H9 (cell line): ENCODE measurements at regions not wholly inside any gene's neighbourhood (a gene's known extent, or its start where the extent isn't known, plus 50 kb on each side); places are given as distances from the start of the nearest gene placed in this dataset.

Experiments
- DNase-seq: peaks from one replicate; pipeline ENCODE4 v3.0.0-alpha.2; 2017
- H2AFZ ChIP-seq: one replicate; pipeline ENCODE4 v1.6.1; 2013; ENCODE audit warnings: mild to moderate bottlenecking, low read length, control low read depth, moderate library complexity
- H2AK5ac ChIP-seq: 2 replicates; pipeline ENCODE4 v1.6.1; 2013; ENCODE audit warnings: low read length, control low read depth, mixed read lengths; ENCODE audit not compliant: insufficient read length
- H2BK120ac ChIP-seq: one replicate; pipeline ENCODE4 v1.6.1; 2013; ENCODE audit warnings: low read depth, mild to moderate bottlenecking, low read length, control low read depth, inconsistent platforms; ENCODE audit not compliant: poor library complexity, severe bottlenecking
- H2BK12ac ChIP-seq: 2 replicates; pipeline ENCODE4 v1.6.1; 2013; ENCODE audit warnings: low read length, control low read depth, mixed read lengths, low read depth; ENCODE audit not compliant: insufficient read length
- H2BK15ac ChIP-seq: 2 replicates; pipeline ENCODE4 v1.6.1; 2013; ENCODE audit warnings: low read depth, low read length, control low read depth
- H2BK20ac ChIP-seq: one replicate; pipeline ENCODE4 v1.6.1; 2013; ENCODE audit warnings: low read depth, mild to moderate bottlenecking, low read length, control low read depth, inconsistent platforms; ENCODE audit not compliant: poor library complexity, severe bottlenecking
- H2BK5ac ChIP-seq: 2 replicates; pipeline ENCODE4 v1.6.1; 2013; ENCODE audit warnings: low read length, control low read depth, mixed read lengths; ENCODE audit not compliant: insufficient read length
- H3K14ac ChIP-seq: 2 replicates; pipeline ENCODE4 v1.6.1; 2013; ENCODE audit warnings: low read length, control low read depth; ENCODE audit not compliant: insufficient read depth
- H3K18ac ChIP-seq: 2 replicates; pipeline ENCODE4 v1.6.1; 2013; ENCODE audit warnings: low read depth, mild to moderate bottlenecking, mixed read lengths, low read length, control low read depth; ENCODE audit not compliant: insufficient read length
- H3K23ac ChIP-seq: 2 replicates; pipeline ENCODE4 v1.6.1; 2013; ENCODE audit warnings: low read length, control low read depth, mixed read lengths, low read depth; ENCODE audit not compliant: insufficient read length
- H3K23me2 ChIP-seq: 2 replicates; pipeline ENCODE4 v1.6.1; 2013; ENCODE audit warnings: low read depth, mild to moderate bottlenecking, mixed read lengths, low read length, control low read depth; ENCODE audit not compliant: insufficient read length, poor library complexity, severe bottlenecking
- H3K27ac ChIP-seq: 2 replicates; pipeline ENCODE4 v1.5.1; 2013; ENCODE audit warnings: low read length, control low read depth, mixed read lengths, low read depth; ENCODE audit not compliant: insufficient read length
- H3K27me3 ChIP-seq: 2 replicates; pipeline ENCODE4 v1.6.1; 2013; ENCODE audit warnings: low read length, control low read depth, inconsistent platforms; ENCODE audit not compliant: insufficient read depth
- H3K4ac ChIP-seq: 2 replicates; pipeline ENCODE4 v1.6.1; 2013; ENCODE audit warnings: low read depth, mild to moderate bottlenecking, control low read depth, inconsistent platforms, low read length, moderate library complexity
- H3K4me1 ChIP-seq: 2 replicates; pipeline ENCODE4 v1.6.1; 2013; ENCODE audit warnings: low read length, control low read depth, inconsistent platforms; ENCODE audit not compliant: insufficient read depth
- H3K4me2 ChIP-seq: 2 replicates; pipeline ENCODE4 v1.6.1; 2013; ENCODE audit warnings: low read length, control low read depth, mixed read lengths; ENCODE audit not compliant: insufficient read length, insufficient read depth
- H3K56ac ChIP-seq: 2 replicates; pipeline ENCODE4 v1.6.1; 2013; ENCODE audit warnings: low read depth, mild to moderate bottlenecking, mixed read lengths, low read length, control low read depth; ENCODE audit not compliant: insufficient read length
- H3K79me1 ChIP-seq: 2 replicates; pipeline ENCODE4 v1.6.1; 2013; ENCODE audit warnings: low read depth, mild to moderate bottlenecking, moderate library complexity, low read length, control low read depth, inconsistent platforms; ENCODE audit not compliant: insufficient read depth, poor library complexity, severe bottlenecking
- H3K79me2 ChIP-seq: 2 replicates; pipeline ENCODE4 v1.6.1; 2013; ENCODE audit warnings: low read length, control low read depth, inconsistent platforms; ENCODE audit not compliant: insufficient read depth
- H3K9ac ChIP-seq: 2 replicates; pipeline ENCODE4 v1.6.1; 2013; ENCODE audit warnings: low read length, control low read depth, mixed read lengths; ENCODE audit not compliant: insufficient read length; ENCODE audit errors: extremely low read depth
- H3K9me3 ChIP-seq: one replicate; pipeline ENCODE4 v1.6.1; 2013; ENCODE audit warnings: low read depth, low read length, inconsistent platforms; ENCODE audit not compliant: control insufficient read depth
- H3T11ph ChIP-seq: one replicate; pipeline ENCODE4 v1.6.1; 2013; ENCODE audit warnings: mild to moderate bottlenecking, low read length, control low read depth, inconsistent platforms
- H4K20me1 ChIP-seq: one replicate; pipeline ENCODE4 v1.6.1; 2013; ENCODE audit not compliant: control insufficient read depth, insufficient read length, insufficient read depth
- H4K5ac ChIP-seq: 2 replicates; pipeline ENCODE4 v1.6.1; 2013; ENCODE audit warnings: low read depth, mild to moderate bottlenecking, mixed read lengths, low read length, control low read depth; ENCODE audit not compliant: insufficient read length
- H4K8ac ChIP-seq: replicated peaks from 2 replicates; pipeline ENCODE4 v1.6.1; 2013; ENCODE audit warnings: low read length, control low read depth, mixed read lengths, low read depth; ENCODE audit not compliant: insufficient read length
- H4K91ac ChIP-seq: 2 replicates; pipeline ENCODE4 v1.6.1; 2013; ENCODE audit warnings: low read depth, mild to moderate bottlenecking, moderate library complexity, mixed read lengths, low read length, control low read depth; ENCODE audit not compliant: insufficient read length
- H3K27ac Mint-ChIP-seq, 3 experiments: 2 replicates in 2 of 3; 3 replicates in 1 of 3; pipeline ENCODE4 v1.8.0; 2020 to 2021; ENCODE audit warnings: mixed read lengths in 3 of 3, mild to moderate bottlenecking in 1 of 3, moderate library complexity in 1 of 3
- H3K27me3 Mint-ChIP-seq: 2 replicates; pipeline ENCODE4 v1.8.0; 2021; ENCODE audit warnings: low read depth, mild to moderate bottlenecking, moderate library complexity, mixed read lengths
- H3K36me3 Mint-ChIP-seq, 3 experiments: 2 replicates in 2 of 3; 3 replicates in 1 of 3; pipeline ENCODE4 v1.8.0; 2020 to 2021; ENCODE audit warnings: low read depth in 3 of 3, mixed read lengths in 3 of 3; ENCODE audit not compliant: insufficient read depth in 1 of 3
- H3K4me1 Mint-ChIP-seq, 2 experiments: 2 replicates each; pipeline ENCODE4 v1.8.0; 2020; ENCODE audit warnings: mixed read lengths in 2 of 2
- H3K4me3 Mint-ChIP-seq, 2 experiments: 2 replicates in 1 of 2; 3 replicates in 1 of 2; pipeline ENCODE4 v1.8.0; 2020 to 2021; ENCODE audit warnings: mild to moderate bottlenecking in 2 of 2, mixed read lengths in 2 of 2, moderate library complexity in 1 of 2
- H3K9me3 Mint-ChIP-seq, 2 experiments: 2 replicates in 1 of 2; 3 replicates in 1 of 2; pipeline ENCODE4 v1.8.0; 2020; ENCODE audit warnings: mild to moderate bottlenecking in 2 of 2, mixed read lengths in 2 of 2, moderate library complexity in 1 of 2
- WGBS: extraction: QIAGEN DNeasy Blood & Tissue Kit; methylation state at CpG from one replicate; pipeline ENCODE4 v1.1.7; 2013; ENCODE audit warnings: missing lambda C conversion rate, low lambda C conversion rate, mixed read lengths; ENCODE audit not compliant: insufficient read length; ENCODE audit errors: extremely low coverage; 5-methylcytosine and 5-hydroxymethylcytosine counted together
- TF ChIP-seq, protein P1 (sequence below): fragments of 200-600 bp; sonication (generic); conservative IDR thresholded peaks from 3 replicates; pipeline ENCODE4 v1.8.0; 2021; ENCODE audit warnings: antibody characterized with exemption, mild to moderate bottlenecking

DNA sequence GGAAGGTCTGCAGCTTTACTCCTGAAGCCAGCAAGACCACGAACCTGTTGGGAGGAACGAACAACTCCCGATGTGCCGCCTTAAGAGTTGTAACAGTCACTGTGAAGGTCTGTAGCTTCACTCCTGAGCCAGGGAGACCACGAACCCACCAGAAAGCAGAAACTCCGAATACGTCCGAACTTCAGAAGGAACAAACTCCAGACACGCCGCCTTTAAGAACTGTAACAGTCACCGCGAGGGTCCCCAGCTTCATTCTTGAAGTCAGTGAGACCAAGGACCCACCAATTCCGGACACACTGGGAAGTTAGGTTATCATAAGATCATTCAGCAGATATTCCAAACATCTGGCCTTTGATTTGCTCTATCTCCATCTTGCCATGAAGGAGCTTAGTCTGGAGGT, 1623.0 kb downstream of the SLITRK1 start:
- H4K20me1 ChIP-seq: no peaks in the 10 kb centered on the region
- H3K4ac ChIP-seq: no peak overlapping the region
- no peak overlapping the region for H4K8ac ChIP-seq
- no peak overlapping the region for H2BK120ac ChIP-seq
- no peak overlapping the region for H3K18ac ChIP-seq
- Mint-ChIP-seq H3K27me3 (no peaks in the 10 kb centered on the region), H3K4me1 (no peaks in the 10 kb centered on the region; a peak in 1 of 4 replicates), H3K27ac (no peak overlapping the region), H3K9me3 (peaks cover 5 to 18% of the 10 kb centered on the region in 2 experiments), H3K36me3 (peaks cover 4 to 17% (median 12%) of the 10 kb centered on the region in 3 experiments; a peak in 5 of 7 replicates), H3K4me3 (no peak overlapping the region)
- no peak overlapping the region for H3K14ac ChIP-seq
- H3K79me1 ChIP-seq: no peaks in the 10 kb centered on the region
- no peak overlapping the region for H3K9ac ChIP-seq
- H2AFZ ChIP-seq: no peak overlapping the region
- H2BK15ac ChIP-seq: no peak overlapping the region
- no peak overlapping the region for H2BK5ac ChIP-seq
- no peak overlapping the region for H3K4me2 ChIP-seq
- TF ChIP-seq, protein P1, sequence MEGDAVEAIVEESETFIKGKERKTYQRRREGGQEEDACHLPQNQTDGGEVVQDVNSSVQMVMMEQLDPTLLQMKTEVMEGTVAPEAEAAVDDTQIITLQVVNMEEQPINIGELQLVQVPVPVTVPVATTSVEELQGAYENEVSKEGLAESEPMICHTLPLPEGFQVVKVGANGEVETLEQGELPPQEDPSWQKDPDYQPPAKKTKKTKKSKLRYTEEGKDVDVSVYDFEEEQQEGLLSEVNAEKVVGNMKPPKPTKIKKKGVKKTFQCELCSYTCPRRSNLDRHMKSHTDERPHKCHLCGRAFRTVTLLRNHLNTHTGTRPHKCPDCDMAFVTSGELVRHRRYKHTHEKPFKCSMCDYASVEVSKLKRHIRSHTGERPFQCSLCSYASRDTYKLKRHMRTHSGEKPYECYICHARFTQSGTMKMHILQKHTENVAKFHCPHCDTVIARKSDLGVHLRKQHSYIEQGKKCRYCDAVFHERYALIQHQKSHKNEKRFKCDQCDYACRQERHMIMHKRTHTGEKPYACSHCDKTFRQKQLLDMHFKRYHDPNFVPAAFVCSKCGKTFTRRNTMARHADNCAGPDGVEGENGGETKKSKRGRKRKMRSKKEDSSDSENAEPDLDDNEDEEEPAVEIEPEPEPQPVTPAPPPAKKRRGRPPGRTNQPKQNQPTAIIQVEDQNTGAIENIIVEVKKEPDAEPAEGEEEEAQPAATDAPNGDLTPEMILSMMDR: no peak
- H4K91ac ChIP-seq: no peak overlapping the region
- DNase-seq: no peak
- no peak overlapping the region for H3T11ph ChIP-seq
- H3K4me1 ChIP-seq: no peaks in the 10 kb centered on the region
- H3K56ac ChIP-seq: no peak overlapping the region
- no CpG with 5 or more reads among the region's 13 CpGs for WGBS
- H3K79me2 ChIP-seq: no peaks in the 10 kb centered on the region
- H2BK20ac ChIP-seq: no peak overlapping the region
- H2AK5ac ChIP-seq: no peak overlapping the region
- no peaks in the 10 kb centered on the region for H3K23me2 ChIP-seq
- H3K27ac ChIP-seq: no peak overlapping the region
- H3K27me3 ChIP-seq: no peaks in the 10 kb centered on the region
- no peaks in the 10 kb centered on the region for H3K9me3 ChIP-seq
- no peak overlapping the region for H2BK12ac ChIP-seq
- no peak overlapping the region for H3K23ac ChIP-seq
- H4K5ac ChIP-seq: no peak overlapping the region
